Activated naive CD4-positive, alpha-beta T cell (primary cell): ENCODE measurements at regions not wholly inside any gene's neighbourhood (a gene's known extent, or its start where the extent isn't known, plus 50 kb on each side); places are given as distances from the start of the nearest gene placed in this dataset.

ENCODE experiments used
- DNase-seq, 4 experiments: peaks; one replicate each; lab custom pipeline; 2025; lab: John Stamatoyannopoulos, UW

DNA sequence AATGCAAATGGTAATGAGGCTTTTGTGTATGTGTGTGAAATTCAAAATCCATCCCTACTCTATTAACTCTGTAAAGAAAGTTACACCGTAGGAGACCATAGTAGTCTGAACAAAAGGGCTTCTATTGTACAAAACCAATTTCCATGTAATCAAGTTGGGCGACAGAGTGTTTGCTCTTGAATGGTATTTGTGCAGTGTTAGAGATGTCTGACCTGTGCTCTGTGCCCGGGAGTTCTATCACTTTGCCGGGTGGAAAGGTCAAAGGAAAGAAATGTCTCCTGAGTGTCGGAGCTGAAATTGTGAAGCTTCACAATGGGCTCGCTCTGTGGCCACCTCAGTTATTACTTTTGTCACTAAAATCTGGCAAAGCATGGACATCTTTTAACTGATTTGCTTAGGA is 312.0 kb downstream of the SAMD5 start:
- DNase-seq, result no peak

DNA sequence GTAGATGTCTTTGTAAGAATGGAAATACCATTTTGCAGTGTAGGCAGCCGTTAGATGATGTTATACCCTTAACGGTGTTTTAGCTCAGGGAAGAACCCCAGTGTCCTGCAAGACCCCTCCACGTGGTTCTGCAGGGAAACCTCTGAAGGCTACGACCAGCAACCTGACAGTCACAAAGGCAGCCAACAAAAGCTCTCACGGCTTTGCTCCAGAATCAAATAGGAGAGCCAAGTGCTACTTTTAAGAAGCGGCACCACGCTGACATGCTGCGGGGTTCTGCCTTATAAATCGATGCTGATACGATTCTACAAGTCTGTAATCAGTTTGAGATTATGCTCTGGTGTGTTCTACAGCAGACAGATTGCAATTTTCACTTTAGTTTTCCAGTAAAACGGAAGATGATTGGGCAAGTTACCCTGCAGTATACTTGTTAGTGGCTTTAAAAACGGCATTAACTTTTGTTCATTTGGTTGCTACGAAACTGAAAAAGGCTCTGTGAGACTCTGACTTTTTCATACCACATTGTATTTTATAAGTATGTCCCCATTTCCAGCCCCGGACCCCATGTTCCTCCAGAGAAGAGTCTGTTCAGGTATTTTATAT is 312.9 kb downstream of the SAMD5 start:
- DNase-seq, result no peak

- DNase-seq, result no peak
Observed at GRCh38 chr6:147823936-147824335, 315.4 kb downstream of the SAMD5 start.

DNA sequence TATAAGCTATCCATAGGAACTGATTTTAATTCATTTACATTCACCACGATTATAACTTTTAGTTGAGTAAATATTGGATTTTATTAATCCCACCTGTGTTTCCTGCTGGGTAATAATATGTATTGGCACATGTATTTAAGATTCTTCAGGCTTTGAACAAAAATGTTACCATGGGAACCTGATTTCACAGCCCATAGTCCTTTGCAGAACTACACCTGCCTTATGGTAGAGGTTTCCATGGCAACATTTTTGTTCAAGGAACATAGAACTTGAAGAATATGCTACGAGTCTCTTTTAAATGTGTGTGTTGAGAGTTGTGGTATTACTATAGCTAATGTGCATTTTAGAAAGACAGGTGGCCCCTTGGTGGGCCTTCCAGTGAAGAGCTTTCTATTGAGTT is 317.4 kb downstream of the SAMD5 start:
- no peak for DNase-seq

GRCh38 chr6:147826698-147827097 is 318.2 kb downstream of the SAMD5 start:
- DNase-seq, result no peak

DNA sequence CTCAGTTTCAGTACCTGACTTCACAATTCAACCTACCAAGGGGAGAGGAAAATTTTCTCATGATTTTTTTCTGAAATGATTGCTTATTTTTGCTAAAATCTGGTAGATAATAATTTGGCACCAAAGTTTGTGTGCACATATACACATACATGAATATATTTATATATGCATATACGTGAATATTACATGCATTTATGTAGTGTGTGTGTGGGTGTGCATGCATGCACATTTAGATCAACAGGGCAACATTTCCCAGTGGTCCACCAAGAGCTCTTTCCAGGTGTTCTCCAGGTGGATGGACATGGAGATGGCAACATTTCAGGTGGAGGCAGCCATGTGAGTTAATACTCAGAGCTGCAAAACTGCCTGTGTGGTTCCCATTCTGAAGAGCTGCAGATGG is 320.9 kb downstream of the SAMD5 start:
- DNase-seq, result no peak

DNA sequence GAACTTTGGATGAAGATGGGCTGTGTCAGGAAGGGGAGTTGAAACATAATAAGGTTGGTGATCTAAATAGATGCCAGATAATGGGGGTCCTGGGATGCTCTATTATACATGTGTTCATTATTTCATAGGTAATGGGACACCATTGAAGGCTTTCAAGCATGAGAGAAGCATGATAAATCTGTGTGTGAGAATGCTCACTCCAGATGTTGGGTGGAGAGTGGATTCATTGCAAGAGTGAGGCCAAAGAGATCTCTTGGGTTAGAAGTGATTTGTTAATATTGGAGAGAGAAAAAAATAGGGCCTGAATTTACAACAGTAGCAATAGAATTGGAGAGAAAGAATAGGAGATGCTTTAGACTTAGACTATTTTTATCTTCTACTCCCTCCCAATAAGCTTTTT is 321.3 kb downstream of the SAMD5 start:
- no peak for DNase-seq

GRCh38 chr6:147831356-147831755 is 322.9 kb downstream of the SAMD5 start:
- DNase-seq, result no peak

- DNase-seq, result no peak
Observed at GRCh38 chr6:147833607-147834006, 325.1 kb downstream of the SAMD5 start.

- no peak for DNase-seq
Observed at GRCh38 chr6:147834084-147834776, 325.7 kb downstream of the SAMD5 start.

- no peak for DNase-seq
Observed at GRCh38 chr6:147837540-147837939, 329.1 kb downstream of the SAMD5 start.

GRCh38 chr6:147839708-147840610 is 331.5 kb downstream of the SAMD5 start:
- DNase-seq, result no peak

GRCh38 chr6:147841547-147842148 is 333.2 kb downstream of the SAMD5 start:
- no peak for DNase-seq

GRCh38 chr6:147849401-147850330 is 341.2 kb downstream of the SAMD5 start:
- no peak for DNase-seq

DNA sequence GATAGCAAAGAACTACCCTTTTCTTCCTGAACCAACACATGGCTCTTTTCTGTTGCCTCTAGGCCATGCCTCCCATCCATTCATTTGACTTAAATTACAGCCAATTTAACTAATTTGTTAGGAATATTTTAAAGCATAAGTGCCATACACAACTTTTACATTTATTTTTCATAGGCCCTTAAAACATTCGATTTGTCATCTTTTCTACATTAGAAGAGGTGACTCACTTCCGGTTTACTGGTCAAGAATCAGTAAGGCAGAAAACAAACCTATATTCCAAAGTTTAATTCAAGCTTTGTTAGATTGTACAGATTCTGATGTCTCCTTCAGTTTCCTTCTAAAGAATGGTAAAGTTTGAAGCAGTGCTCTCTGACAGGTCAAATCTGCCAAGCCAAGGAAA is 344.3 kb downstream of the SAMD5 start:
- DNase-seq, result no peak

- DNase-seq, result no peak
Observed at GRCh38 chr6:147853574-147853973, 345.1 kb downstream of the SAMD5 start.

DNA sequence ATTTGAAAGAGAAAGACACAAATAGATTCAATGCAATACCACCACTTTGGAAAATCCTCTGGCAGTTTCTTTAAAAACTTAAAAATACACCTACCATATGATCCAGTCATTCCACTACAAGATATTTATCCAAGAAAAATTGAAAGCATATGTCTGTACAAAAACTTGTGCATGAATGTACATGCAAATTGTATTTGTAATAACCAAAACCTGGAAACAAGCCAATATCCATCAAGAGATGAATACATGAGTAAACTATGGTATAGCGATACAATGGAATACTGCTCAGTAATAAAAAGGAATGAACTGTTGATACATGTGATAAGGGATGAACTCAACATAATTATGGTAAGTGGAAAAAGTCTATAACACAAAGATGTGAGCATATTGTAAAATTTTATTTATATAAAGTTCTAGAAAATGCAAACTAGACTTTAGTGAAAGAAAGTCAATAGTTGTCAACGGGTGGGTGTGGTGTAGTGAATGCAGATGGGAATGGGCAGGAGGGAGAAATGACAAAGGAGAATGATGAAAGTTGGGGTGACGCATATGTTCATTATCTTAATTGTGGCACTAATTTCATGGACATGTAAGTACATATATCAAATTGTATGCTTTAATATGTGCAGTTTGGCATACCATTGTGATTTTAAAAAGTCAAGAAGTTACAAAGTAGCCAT is 347.5 kb downstream of the SAMD5 start:
- no peak for DNase-seq

DNA sequence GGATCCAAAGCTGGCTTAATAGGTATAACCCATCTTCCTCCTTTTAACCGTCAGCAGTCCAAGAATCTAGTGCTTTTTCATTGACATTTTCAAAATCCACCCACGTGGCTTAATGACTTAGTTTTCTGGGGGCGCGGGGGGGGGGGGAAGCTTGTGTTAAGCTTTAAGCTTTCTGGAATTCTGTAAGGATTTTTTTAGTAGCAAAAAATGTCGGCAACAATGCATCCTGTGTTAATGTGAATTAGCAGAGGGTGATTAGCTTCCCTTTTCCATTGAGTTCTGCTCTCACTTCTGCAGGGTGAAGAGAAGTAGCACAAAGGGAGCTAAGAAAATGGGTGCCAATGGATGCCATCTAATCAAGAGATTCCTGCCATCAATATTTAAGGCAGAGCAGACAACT is 348.2 kb downstream of the SAMD5 start:
- no peak for DNase-seq

DNA sequence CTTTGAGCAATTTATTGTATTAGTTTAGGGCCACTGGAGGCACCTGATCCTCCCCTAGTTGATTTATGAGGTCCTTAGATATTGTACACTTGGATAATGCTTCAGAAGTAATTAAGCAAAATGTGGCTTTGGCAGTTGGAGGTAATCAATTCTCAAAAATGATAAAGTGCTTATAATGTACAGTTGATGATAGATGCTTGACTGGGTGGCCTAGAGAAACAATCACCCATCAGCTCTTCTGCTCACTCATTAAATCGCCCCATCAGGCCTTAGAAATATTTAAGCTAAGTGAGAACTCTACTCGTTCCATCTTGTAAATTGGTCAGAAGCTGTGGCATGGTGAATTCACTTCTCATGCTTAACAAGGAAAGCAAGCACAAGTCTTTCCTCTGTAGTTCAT is 349.9 kb downstream of the SAMD5 start:
- DNase-seq, result no peak

DNA sequence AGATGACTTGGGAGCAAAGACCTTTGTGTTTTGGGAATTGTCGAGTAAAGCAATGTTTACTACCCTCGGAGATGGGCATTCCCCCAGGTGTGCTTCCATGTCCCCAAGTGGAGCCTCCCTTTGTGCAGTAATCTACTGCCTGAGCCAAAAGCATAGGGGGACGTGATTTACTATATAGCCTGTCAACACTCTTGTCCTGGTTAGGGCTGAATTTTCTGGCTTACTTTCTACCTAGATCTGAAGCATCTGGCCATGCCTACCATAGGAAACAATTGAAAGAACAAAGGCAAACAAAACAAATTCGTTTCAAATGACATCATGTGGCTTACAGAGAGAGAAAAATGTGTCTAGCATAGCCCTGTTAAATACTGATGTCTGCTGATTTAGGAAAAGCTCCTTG is 350.6 kb downstream of the SAMD5 start:
- DNase-seq, result no peak

- no peak for DNase-seq
Observed at GRCh38 chr6:147861696-147862095, 353.2 kb downstream of the SAMD5 start.
